HG03469 (cell line): ENCODE measurements at regions not wholly inside any gene's neighbourhood (a gene's known extent, or its start where the extent isn't known, plus 50 kb on each side); places are given as distances from the start of the nearest gene placed in this dataset.

ENCODE experiments used
- ATAC-seq: cut with Tn5 transposase; IDR thresholded peaks from one replicate; pipeline ENCODE4 v1.9.1; 2021; ENCODE audit warnings: mild to moderate bottlenecking, moderate library complexity, moderate number of reproducible peaks; ENCODE audit not compliant: unreplicated experiment

DNA sequence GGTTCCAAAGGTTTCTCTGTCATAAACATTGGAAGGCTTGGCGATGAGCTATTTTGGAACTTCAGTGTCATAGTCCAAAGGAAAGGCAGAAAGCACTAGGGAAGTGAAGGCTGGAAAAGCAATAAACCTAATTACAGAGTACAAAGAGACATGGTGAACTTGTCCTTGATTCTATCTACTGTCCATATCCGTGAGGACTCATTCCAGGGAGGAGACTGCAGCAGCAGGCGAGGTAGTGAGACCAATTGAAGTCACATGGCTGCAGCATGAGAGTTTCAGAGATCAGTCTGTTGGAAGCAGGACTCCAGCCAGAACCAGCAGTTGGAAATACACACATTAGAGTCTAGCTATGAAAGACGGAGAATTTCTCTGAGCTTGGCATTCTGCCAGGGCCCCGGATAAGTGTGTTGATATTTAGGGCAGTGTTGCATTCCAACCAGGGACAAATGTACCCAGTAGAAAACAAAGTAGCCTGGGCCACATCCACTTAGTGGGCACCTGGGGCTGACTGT, 54.1 kb upstream of the ARHGAP42 start:
- ATAC-seq: no peak

DNA sequence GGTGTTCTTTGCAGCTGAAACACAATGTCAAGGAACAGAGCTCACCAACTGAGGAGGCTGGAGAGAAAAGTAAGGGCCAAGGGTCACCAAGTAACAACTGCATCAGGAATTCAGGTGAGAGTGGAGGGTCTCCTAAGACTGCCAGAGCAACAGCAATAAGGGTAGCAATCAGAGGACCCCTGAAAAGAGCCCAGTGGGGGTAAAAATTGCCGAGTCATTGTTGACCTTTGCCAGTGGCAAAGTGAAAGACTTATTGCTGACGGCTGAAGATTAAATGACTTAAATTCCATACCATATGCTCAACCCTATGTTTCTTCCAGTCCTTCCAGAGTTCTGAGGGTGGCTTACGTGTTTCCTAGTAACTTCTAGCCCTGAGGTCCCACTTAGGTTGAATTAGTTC, 51.9 kb upstream of the ARHGAP42 start:
- ATAC-seq: no peak

DNA sequence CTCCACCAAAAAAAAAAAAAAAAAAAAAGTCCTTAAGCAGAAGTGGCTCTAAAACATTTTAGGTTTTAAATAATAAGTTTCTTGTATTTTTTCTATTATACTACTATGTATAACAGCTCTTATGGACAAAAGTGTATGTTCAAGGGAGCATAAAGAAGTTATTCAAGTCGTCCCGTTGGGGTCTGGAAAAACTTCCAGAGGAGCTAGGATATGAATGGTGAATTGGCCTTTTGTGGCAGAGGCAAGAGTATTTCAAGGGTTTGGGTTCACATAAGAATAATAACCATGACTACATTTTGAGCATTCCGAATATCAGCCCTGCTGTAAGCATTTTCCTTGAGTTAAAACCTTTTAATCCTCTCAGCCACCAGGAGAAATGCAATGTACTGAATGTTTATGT, 50.6 kb upstream of the ARHGAP42 start:
- no peak for ATAC-seq
